ENCODE measurements at regions not wholly inside any gene's neighbourhood (a gene's known extent, or its start where the extent isn't known, plus 50 kb on each side); places are given as distances from the start of the nearest gene placed in this dataset.

DNA sequence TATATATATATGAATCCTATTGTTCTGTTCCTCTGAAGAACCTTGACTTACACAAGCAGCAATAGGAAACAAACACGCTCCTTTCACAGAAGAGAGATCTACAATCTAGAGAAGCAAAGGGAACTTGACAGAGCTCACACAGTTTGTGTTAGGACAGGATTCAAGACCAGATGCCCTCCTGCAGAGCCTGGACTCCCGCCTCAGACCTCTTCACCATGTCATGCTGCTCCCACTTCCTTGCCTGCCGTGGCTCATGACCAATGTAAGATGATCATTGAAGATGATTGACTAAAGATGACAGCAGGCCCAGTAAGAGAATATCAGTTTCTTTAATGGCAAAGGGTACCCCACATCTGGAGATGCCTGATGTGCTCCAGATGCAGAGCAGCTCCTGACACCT, 111.2 kb upstream of the AGAP1 start:
- TF ChIP-seq, protein P1, sequence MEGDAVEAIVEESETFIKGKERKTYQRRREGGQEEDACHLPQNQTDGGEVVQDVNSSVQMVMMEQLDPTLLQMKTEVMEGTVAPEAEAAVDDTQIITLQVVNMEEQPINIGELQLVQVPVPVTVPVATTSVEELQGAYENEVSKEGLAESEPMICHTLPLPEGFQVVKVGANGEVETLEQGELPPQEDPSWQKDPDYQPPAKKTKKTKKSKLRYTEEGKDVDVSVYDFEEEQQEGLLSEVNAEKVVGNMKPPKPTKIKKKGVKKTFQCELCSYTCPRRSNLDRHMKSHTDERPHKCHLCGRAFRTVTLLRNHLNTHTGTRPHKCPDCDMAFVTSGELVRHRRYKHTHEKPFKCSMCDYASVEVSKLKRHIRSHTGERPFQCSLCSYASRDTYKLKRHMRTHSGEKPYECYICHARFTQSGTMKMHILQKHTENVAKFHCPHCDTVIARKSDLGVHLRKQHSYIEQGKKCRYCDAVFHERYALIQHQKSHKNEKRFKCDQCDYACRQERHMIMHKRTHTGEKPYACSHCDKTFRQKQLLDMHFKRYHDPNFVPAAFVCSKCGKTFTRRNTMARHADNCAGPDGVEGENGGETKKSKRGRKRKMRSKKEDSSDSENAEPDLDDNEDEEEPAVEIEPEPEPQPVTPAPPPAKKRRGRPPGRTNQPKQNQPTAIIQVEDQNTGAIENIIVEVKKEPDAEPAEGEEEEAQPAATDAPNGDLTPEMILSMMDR (IDR thresholded peaks at IDR 0.05): no peak
- Histone ChIP-seq H3K4me3 (no peak overlapping the region), H3K27ac (no peak overlapping the region)
- DNase-seq (ENCODE audit: low spot score): no peak

DNA sequence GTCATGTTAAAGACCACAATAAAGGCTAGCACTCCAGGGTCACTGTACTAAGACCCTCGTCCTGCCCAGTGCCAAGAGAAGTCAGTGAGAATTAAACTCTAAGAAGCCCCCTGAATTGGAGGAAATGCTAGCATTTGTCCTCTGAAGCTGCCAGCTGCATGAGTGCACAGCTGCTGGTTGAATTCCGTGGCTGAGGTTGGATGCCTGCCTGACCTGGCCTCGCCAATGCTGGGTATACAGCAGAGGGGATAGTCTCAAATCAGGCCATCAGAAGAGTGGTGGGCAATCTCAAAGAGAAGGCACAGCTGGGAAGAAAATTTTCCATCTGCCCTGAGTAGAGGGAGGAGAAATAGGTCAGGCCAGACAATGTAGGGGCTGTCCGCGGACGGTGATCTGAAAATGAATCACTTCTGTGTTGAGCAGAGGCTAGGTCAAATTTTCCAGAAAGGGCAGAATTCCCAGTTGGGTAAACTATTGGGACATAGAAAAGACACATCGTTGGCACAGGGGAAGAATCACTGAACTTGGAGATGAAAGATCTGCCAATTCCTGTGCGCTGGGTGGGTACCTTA, 110.5 kb upstream of the AGAP1 start:
- TF ChIP-seq, protein P1 (IDR thresholded peaks at IDR 0.05): no peak
- Histone ChIP-seq H3K27ac (no peak overlapping the region), H3K4me3 (no peak overlapping the region)
- no peak for DNase-seq (ENCODE audit: low spot score)

DNA sequence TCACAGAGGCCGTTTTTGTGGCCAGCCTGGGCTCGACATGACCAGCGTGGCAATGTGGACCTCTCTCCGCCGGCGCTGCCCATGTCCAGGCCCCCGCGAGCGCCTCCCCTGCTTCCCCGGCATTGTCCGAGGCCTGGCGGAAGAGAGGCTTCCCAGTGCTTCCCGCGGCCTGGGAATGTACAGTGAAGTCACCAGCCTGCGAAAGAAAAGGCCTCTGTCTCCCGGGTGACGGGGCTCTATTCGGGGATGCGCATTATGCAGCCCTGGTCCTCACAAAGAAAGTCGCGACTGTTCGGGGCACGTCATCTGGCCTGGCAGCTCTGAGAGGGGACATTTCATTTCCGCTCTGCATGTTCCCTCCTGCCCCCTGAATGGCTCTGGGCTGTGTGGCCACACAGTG, 109.2 kb upstream of the AGAP1 start:
- no peak overlapping the region for H3K4me3 ChIP-seq
- TF ChIP-seq, protein P1 (IDR thresholded peaks at IDR 0.05): no peak
- no peak overlapping the region for H3K27ac ChIP-seq
- DNase-seq (ENCODE audit: low spot score): no peak

DNA sequence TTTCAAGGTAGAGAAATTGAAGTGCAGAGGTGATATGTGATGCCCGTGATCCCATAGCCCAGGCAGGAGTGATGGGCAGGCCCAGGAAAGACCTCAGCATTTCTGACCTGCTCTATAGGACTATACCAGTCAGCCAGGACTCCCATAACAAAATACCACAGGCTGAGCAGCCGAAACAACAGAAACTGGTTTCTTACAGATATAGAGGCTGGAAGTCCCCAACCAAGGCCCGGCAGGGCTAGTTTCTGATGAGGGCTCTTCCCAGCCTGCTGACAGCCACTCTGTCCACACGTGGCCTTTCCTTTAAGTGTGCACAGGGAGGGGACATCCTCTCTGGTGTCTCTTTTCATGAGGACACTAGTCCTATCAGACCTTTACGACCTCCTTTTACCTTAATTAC, 104.2 kb upstream of the AGAP1 start:
- no peak for DNase-seq (ENCODE audit: low spot score)

DNA sequence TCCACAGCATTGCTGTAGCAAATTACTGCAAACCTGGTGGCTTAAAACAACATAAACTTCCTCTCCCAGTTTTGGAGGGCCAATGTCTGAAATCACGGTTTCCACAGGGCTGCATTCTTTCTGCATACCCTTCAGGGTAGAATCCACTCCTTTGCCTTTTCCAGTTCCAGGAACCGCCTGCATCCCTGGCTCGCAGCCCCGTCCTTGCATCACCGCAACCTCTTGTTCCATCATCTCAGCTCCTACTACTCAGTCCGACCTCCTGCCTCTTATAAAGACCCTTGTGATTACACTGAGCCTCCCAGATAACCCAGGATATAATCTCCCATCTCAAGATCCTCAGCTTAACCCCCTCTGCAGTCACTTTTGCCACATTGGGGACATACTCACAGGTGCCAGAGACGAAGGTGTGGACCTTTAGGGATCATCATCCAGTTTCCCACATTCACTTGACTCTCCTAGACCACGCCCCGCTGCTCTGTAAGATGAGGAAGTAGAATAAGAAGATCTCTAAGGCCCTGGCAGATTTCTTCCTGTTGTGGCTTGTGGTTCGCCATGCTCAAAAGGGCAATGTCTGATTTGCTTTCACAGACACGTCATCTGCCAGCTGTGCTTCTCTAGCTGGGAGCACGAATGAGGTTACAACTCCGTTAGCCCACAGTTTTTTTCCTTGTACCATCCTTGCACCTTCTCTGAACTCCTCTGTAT, 103.6 kb upstream of the AGAP1 start:
- DNase-seq (ENCODE audit: low spot score): no peak
- Histone ChIP-seq H3K4me3 (no peak overlapping the region), H3K27ac (no peak overlapping the region)
- TF ChIP-seq, protein P1 (IDR thresholded peaks at IDR 0.05): no peak

More for the DNA sequence above, 104.2 kb upstream of the AGAP1 start:
- H3K27ac ChIP-seq: no peak overlapping the region
- TF ChIP-seq, protein P1 (IDR thresholded peaks at IDR 0.05): no peak
- no peak overlapping the region for H3K4me3 ChIP-seq

DNA sequence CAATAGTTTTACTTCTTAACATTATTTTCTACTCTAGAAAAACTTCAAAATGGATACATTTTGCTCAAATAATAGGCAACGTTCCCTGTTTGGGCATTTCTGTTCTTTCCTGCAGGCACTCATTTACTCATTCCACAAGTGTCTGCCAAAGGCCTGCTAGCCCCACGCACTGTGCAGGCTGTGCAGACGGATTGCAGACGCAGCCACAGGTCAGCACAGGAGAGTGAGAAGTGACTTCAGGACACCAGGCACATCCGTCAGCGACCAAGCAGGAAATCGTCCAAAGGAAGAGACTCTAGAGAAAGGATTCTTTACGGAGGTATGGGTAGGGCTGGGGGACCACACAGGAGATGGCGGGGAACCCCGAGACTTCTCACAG, 103.0 kb upstream of the AGAP1 start:
- TF ChIP-seq, protein P1 (IDR thresholded peaks at IDR 0.05): no peak
- Histone ChIP-seq H3K27ac (no peak overlapping the region), H3K4me3 (no peak overlapping the region)
- DNase-seq (ENCODE audit: low spot score): no peak

Measured in coronary artery (tissue), 2 donors.